Keratinocyte (primary cell): ENCODE measurements at regions not wholly inside any gene's neighbourhood (a gene's known extent, or its start where the extent isn't known, plus 50 kb on each side); places are given as distances from the start of the nearest gene placed in this dataset.

Experiments
- DNase-seq: peaks from one replicate; pipeline ENCODE4 v3.0.0-alpha.2; 2011; ENCODE audit warnings: low read depth, missing footprints, low spot score
- FAIRE-seq: peaks from 2 replicates; lab custom pipeline; 2011; peaks lifted over from hg19 to GRCh38; lab: Jason Lieb, UNC
- H2AFZ ChIP-seq: 2 replicates; pipeline ENCODE4 v1.6.0; 2012; ENCODE audit warnings: low read length, control low read depth, inconsistent platforms; ENCODE audit not compliant: control insufficient read depth
- H3K27ac ChIP-seq: 2 replicates; pipeline ENCODE4 v1.5.1; 2011; ENCODE audit warnings: low read length; ENCODE audit not compliant: control insufficient read depth, insufficient read depth
- H3K27me3 ChIP-seq: 3 replicates; pipeline ENCODE4 v1.6.0; 2011; ENCODE audit warnings: low read length; ENCODE audit not compliant: control insufficient read depth, insufficient read depth; ENCODE audit errors: extremely low read depth
- H3K36me3 ChIP-seq, 2 experiments: 2 replicates in 1 of 2; 3 replicates in 1 of 2; pipeline ENCODE4 v1.5.1; 2011; ENCODE audit warnings: low read length in 2 of 2, mild to moderate bottlenecking in 1 of 2; ENCODE audit not compliant: control insufficient read depth in 2 of 2, insufficient read depth in 2 of 2; ENCODE audit errors: extremely low read depth in 1 of 2
- H3K4me1 ChIP-seq: 3 replicates; pipeline ENCODE4 v1.5.1; 2011; ENCODE audit warnings: low read length; ENCODE audit not compliant: control insufficient read depth, insufficient read depth; ENCODE audit errors: extremely low read depth
- H3K4me2 ChIP-seq: 3 replicates; pipeline ENCODE4 v1.6.0; 2011; ENCODE audit warnings: low read depth, low read length; ENCODE audit not compliant: control insufficient read depth, insufficient read depth; ENCODE audit errors: extremely low read depth
- H3K4me3 ChIP-seq, 3 experiments: fragments of 200-600 bp in 1 of 3; sonication (generic) in 1 of 3; 2 replicates in 2 of 3; 3 replicates in 1 of 3; pipeline ENCODE4 v1.5.1; 2011 to 2016; ENCODE audit warnings: low read length in 3 of 3, mild to moderate bottlenecking in 3 of 3, control low read depth in 2 of 3, inconsistent platforms in 1 of 3, low read depth in 1 of 3, mixed read lengths in 1 of 3, mixed run types in 1 of 3, moderate library complexity in 1 of 3; ENCODE audit not compliant: control insufficient read depth in 2 of 3, insufficient read depth in 2 of 3; ENCODE audit errors: extremely low read depth in 1 of 3
- H3K79me2 ChIP-seq: 2 replicates; pipeline ENCODE4 v1.6.0; 2012; ENCODE audit warnings: low read length; ENCODE audit not compliant: control insufficient read depth, insufficient read depth
- H3K9ac ChIP-seq: 3 replicates; pipeline ENCODE4 v1.6.0; 2011; ENCODE audit warnings: low read length; ENCODE audit not compliant: control insufficient read depth, insufficient read depth; ENCODE audit errors: extremely low read depth
- H3K9me1 ChIP-seq: 3 replicates; pipeline ENCODE4 v1.6.0; 2011; ENCODE audit warnings: low read length; ENCODE audit not compliant: control insufficient read depth, insufficient read depth; ENCODE audit errors: extremely low read depth
- H3K9me3 ChIP-seq: 2 replicates; pipeline ENCODE4 v1.5.1; 2012; ENCODE audit warnings: low read depth, low read length; ENCODE audit not compliant: control insufficient read depth
- H4K20me1 ChIP-seq: 3 replicates; pipeline ENCODE4 v1.6.0; 2011; ENCODE audit warnings: low read length; ENCODE audit not compliant: control insufficient read depth, insufficient read depth; ENCODE audit errors: extremely low read depth
- EZH2 ChIP-seq: IDR thresholded peaks from one replicate; pipeline ENCODE4 v1.6.1; 2012; ENCODE audit warnings: inconsistent platforms, mild to moderate bottlenecking, low read length, moderate library complexity
- dilution Hi-C: fragments of 300-500 bp; cut with MboI; formaldehyde crosslinking; loops from one replicate; pipeline ENCODE4 v1.7.0; 2020; ENCODE audit warnings: low sequenced_read_pairs; ENCODE audit not compliant: extremely low pct_ligation_motif_present
- TF ChIP-seq, protein P1 (sequence below), 3 experiments: IDR thresholded peaks in 1 of 3; conservative IDR thresholded peaks in 1 of 3; optimal IDR thresholded peaks in 1 of 3; 2 replicates in 2 of 3; 3 replicates in 1 of 3; pipeline versions ENCODE3 to v1.5.1; 2011; ENCODE audit warnings: low read length in 3 of 3, mild to moderate bottlenecking in 3 of 3, moderate library complexity in 2 of 3, control low read depth in 1 of 3, inconsistent platforms in 1 of 3; ENCODE audit not compliant: insufficient read depth in 2 of 3; ENCODE audit errors: extremely low read depth in 1 of 3

GRCh38 chr2:117067900-117068299 lies 746.6 kb upstream of the DDX18 start:
- Histone ChIP-seq H3K4me1 (no peaks in the 10 kb centered on the region), H3K27ac (no peak overlapping the region), H3K36me3 (no peaks in the 10 kb centered on the region), H3K9me1 (no peaks in the 10 kb centered on the region), H2AFZ (no peak overlapping the region), H3K4me2 (no peak overlapping the region), H3K4me3 (no peak overlapping the region), H3K27me3 (no peaks in the 10 kb centered on the region), H4K20me1 (no peaks in the 10 kb centered on the region), H3K9me3 (no peaks in the 10 kb centered on the region), H3K9ac (no peak overlapping the region), H3K79me2 (no peaks in the 10 kb centered on the region)
- FAIRE-seq (no peak), DNase-seq (no peak)
- dilution Hi-C loops, result no loop called here
- TF ChIP-seq, protein P1, sequence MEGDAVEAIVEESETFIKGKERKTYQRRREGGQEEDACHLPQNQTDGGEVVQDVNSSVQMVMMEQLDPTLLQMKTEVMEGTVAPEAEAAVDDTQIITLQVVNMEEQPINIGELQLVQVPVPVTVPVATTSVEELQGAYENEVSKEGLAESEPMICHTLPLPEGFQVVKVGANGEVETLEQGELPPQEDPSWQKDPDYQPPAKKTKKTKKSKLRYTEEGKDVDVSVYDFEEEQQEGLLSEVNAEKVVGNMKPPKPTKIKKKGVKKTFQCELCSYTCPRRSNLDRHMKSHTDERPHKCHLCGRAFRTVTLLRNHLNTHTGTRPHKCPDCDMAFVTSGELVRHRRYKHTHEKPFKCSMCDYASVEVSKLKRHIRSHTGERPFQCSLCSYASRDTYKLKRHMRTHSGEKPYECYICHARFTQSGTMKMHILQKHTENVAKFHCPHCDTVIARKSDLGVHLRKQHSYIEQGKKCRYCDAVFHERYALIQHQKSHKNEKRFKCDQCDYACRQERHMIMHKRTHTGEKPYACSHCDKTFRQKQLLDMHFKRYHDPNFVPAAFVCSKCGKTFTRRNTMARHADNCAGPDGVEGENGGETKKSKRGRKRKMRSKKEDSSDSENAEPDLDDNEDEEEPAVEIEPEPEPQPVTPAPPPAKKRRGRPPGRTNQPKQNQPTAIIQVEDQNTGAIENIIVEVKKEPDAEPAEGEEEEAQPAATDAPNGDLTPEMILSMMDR (optimal IDR thresholded peaks at IDR 0.05 in 1 of 3, IDR thresholded peaks at IDR 0.05 in 1 of 3, conservative IDR thresholded peaks at IDR 0.05 in 1 of 3; ENCODE audit: extremely low read depth in 1 of 3, insufficient read depth in 2 of 3, low read length in 3 of 3), result no peak
- TF ChIP-seq EZH2, result no peak

- H3K36me3 ChIP-seq, result no peaks in the 10 kb centered on the region
- no peak overlapping the region for H2AFZ ChIP-seq
- H3K4me2 ChIP-seq, result no peak overlapping the region
- H4K20me1 ChIP-seq, result no peaks in the 10 kb centered on the region
- DNase-seq (no peak), FAIRE-seq (no peak)
- no peaks in the 10 kb centered on the region for H3K27me3 ChIP-seq
- H3K9me3 ChIP-seq, result no peaks in the 10 kb centered on the region
- no peaks in the 10 kb centered on the region for H3K4me1 ChIP-seq
- dilution Hi-C loops, result no loop called here
- no peaks in the 10 kb centered on the region for H3K79me2 ChIP-seq
- H3K27ac ChIP-seq, result no peak overlapping the region
- no peak overlapping the region for H3K9ac ChIP-seq
- TF ChIP-seq EZH2, result no peak
- TF ChIP-seq, protein P1 (optimal IDR thresholded peaks at IDR 0.05 in 1 of 3, IDR thresholded peaks at IDR 0.05 in 1 of 3, conservative IDR thresholded peaks at IDR 0.05 in 1 of 3; ENCODE audit: extremely low read depth in 1 of 3, insufficient read depth in 2 of 3, low read length in 3 of 3), result no peak
- no peak overlapping the region for H3K4me3 ChIP-seq
- H3K9me1 ChIP-seq, result no peaks in the 10 kb centered on the region
Measured at GRCh38 chr2:117068371-117068770, 746.1 kb upstream of the DDX18 start.
